ENCODE measurements at regions not wholly inside any gene's neighbourhood (a gene's known extent, or its start where the extent isn't known, plus 50 kb on each side); places are given as distances from the start of the nearest gene placed in this dataset.

DNA sequence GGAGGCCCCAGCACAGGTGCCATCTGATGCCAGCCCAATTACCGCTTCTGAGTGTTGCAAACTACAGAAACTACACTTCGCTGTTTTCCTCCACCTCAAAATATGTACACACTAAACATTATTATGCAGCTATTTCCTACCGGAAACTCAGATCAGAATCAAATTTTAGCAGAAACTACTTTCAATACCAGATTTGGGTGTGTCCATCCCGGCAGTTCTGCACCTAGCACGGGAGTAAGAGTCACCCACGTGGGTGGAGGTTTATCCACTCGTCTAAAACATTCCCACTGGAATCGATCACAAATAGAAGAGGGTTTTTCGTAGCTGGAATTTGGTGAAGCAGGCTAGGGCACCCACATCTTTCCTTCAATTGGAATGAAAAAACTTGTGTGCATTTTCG lies 214.4 kb upstream of the PRKCQ start:
- Histone ChIP-seq H3K4me2 (ENCODE audit: low read depth, low read length) (no peak overlapping the region), H4K20me1 (ENCODE audit: insufficient read depth, low read length) (no peaks in the 10 kb centered on the region), H3K9ac (ENCODE audit: insufficient read depth, low read depth, low read length) (no peak overlapping the region), H3K79me2 (ENCODE audit: insufficient read depth, low read length) (no peaks in the 10 kb centered on the region), H2AFZ (ENCODE audit: low read length) (no peak overlapping the region), H3K4me1 (ENCODE audit: insufficient read depth, low read length) (no peaks in the 10 kb centered on the region), H3K36me3 (replicated peaks in 1 of 2; ENCODE audit: control insufficient read depth in 1 of 2, insufficient read depth in 2 of 2, low read length in 2 of 2) (no peaks in the 10 kb centered on the region), H3K27ac (ENCODE audit: extremely low read length, insufficient read depth, low read length) (no peak overlapping the region), H3K9me3 (ENCODE audit: low read length) (no peaks in the 10 kb centered on the region), H3K4me3 (replicated peaks in 1 of 3; ENCODE audit: insufficient read depth in 1 of 3, low read depth in 2 of 3, low read length in 3 of 3) (no peak overlapping the region), H3K27me3 (ENCODE audit: control insufficient read depth in 1 of 2, insufficient read depth in 2 of 2, low read length in 2 of 2) (peaks cover 0 to 3% of the 10 kb centered on the region in 2 experiments; a peak in 1 of 5 replicates)
- FAIRE-seq = no peak
- no peak for DNase-seq (ENCODE audit: low spot score)
- CTCF ChIA-PET (ENCODE audit: low intra/inter-chr PET ratio, low total read pairs) = no interaction called here
- whole genome bisulfite sequencing (ENCODE audit: low lambda C conversion rate) = 31% methylated on average over 10 of the region's 10 CpGs
- no TSS peak for BruUV-seq (replicated peaks)
- in situ Hi-C loops (cut with HindIII; ENCODE audit: extremely low pct_ligation_motif_present, low pct_unique_long_range_greater_than_20kb) (no loop called here), intact Hi-C loops (cut with micrococcal nuclease; ENCODE audit: unreplicated experiment) (no loop called here)
- TF ChIP-seq FLYWCH1 (CRISPR knock-in tag; IDR thresholded peaks at IDR 0.05) = no peak
- TF ChIP-seq ZNF296 (CRISPR knock-in tag; conservative IDR thresholded peaks at IDR 0.05) = no peak
- TF ChIP-seq HDAC1 (CRISPR knock-in tag; IDR thresholded peaks at IDR 0.05) = no peak
- TF ChIP-seq DR1 (CRISPR knock-in tag; IDR thresholded peaks at IDR 0.05) = no peak
- TF ChIP-seq, protein P1, sequence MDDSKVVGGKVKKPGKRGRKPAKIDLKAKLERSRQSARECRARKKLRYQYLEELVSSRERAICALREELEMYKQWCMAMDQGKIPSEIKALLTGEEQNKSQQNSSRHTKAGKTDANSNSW (CRISPR knock-in tag; IDR thresholded peaks at IDR 0.05; ENCODE audit: borderline replicate concordance) = no peak
- no peak for ATAC-seq
- POLR2A ChIA-PET = no interaction called here

DNA sequence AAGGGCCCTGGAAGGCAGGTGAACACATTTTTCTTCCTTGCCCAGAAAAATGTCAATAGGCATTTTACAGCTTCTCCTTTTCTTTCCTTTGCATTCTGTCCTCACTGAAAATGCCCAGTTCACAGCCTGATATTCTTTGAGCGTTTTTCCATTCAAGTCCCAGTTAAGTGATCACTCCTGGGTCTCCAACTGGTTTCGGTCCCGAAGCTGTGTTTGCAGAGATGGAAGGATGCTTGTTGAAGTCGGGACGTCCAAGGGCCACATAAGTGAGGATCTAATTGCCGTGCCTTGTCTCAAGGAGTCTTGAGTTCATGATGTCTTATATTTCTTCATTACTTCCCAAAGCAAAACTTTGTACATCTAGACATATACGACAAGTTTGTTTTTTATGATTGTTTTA lies 208.7 kb upstream of the PRKCQ start:
- no TSS peak for BruUV-seq (replicated peaks)
- POLR2A ChIA-PET = no interaction called here
- ATAC-seq = no peak
- Histone ChIP-seq H3K79me2 (ENCODE audit: insufficient read depth, low read length) (no peaks in the 10 kb centered on the region), H2AFZ (ENCODE audit: low read length) (no peak overlapping the region), H3K4me2 (ENCODE audit: low read depth, low read length) (no peak overlapping the region), H4K20me1 (ENCODE audit: insufficient read depth, low read length) (no peaks in the 10 kb centered on the region), H3K4me1 (ENCODE audit: insufficient read depth, low read length) (no peaks in the 10 kb centered on the region), H3K4me3 (replicated peaks in 1 of 3; ENCODE audit: insufficient read depth in 1 of 3, low read depth in 2 of 3, low read length in 3 of 3) (no peak overlapping the region), H3K9ac (ENCODE audit: insufficient read depth, low read depth, low read length) (no peak overlapping the region), H3K9me3 (ENCODE audit: low read length) (no peaks in the 10 kb centered on the region), H3K27ac (ENCODE audit: extremely low read length, insufficient read depth, low read length) (no peak overlapping the region), H3K36me3 (replicated peaks in 1 of 2; ENCODE audit: control insufficient read depth in 1 of 2, insufficient read depth in 2 of 2, low read length in 2 of 2) (no peaks in the 10 kb centered on the region), H3K27me3 (ENCODE audit: control insufficient read depth in 1 of 2, insufficient read depth in 2 of 2, low read length in 2 of 2) (no peaks in the 10 kb centered on the region; a peak in 1 of 5 replicates)
- CTCF ChIA-PET (ENCODE audit: low intra/inter-chr PET ratio, low total read pairs) = no interaction called here
- 25% methylated on average over 7 of the region's 7 CpGs for WGBS (ENCODE audit: low lambda C conversion rate)
- no peak for FAIRE-seq
- in situ Hi-C loops (cut with HindIII; ENCODE audit: extremely low pct_ligation_motif_present, low pct_unique_long_range_greater_than_20kb) = no loop called here
- intact Hi-C loops (cut with micrococcal nuclease; ENCODE audit: unreplicated experiment) = no loop called here
- no peak for DNase-seq (ENCODE audit: low spot score)
- TF ChIP-seq YY1 (IDR thresholded peaks at IDR 0.05; ENCODE audit: insufficient read depth, insufficient replicate concordance, low read depth, low read length) = no peak
- TF ChIP-seq GTF2F1 (IDR thresholded peaks at IDR 0.05; ENCODE audit: low read length) = no peak
- TF ChIP-seq, protein P2, sequence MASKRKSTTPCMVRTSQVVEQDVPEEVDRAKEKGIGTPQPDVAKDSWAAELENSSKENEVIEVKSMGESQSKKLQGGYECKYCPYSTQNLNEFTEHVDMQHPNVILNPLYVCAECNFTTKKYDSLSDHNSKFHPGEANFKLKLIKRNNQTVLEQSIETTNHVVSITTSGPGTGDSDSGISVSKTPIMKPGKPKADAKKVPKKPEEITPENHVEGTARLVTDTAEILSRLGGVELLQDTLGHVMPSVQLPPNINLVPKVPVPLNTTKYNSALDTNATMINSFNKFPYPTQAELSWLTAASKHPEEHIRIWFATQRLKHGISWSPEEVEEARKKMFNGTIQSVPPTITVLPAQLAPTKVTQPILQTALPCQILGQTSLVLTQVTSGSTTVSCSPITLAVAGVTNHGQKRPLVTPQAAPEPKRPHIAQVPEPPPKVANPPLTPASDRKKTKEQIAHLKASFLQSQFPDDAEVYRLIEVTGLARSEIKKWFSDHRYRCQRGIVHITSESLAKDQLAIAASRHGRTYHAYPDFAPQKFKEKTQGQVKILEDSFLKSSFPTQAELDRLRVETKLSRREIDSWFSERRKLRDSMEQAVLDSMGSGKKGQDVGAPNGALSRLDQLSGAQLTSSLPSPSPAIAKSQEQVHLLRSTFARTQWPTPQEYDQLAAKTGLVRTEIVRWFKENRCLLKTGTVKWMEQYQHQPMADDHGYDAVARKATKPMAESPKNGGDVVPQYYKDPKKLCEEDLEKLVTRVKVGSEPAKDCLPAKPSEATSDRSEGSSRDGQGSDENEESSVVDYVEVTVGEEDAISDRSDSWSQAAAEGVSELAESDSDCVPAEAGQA (IDR thresholded peaks at IDR 0.05; ENCODE audit: low read depth) = no peak
- TF ChIP-seq, protein P2 (CRISPR knock-in tag; IDR thresholded peaks at IDR 0.05; ENCODE audit: borderline replicate concordance) = no peak
- TF ChIP-seq ETV5 (CRISPR knock-in tag; IDR thresholded peaks at IDR 0.05; ENCODE audit: borderline replicate concordance) = no peak
- TF ChIP-seq KDM3A (CRISPR knock-in tag; IDR thresholded peaks at IDR 0.05; ENCODE audit: low read depth) = no peak
- no peak for TF ChIP-seq RFX1 (IDR thresholded peaks at IDR 0.05)
- TF ChIP-seq, protein P3, sequence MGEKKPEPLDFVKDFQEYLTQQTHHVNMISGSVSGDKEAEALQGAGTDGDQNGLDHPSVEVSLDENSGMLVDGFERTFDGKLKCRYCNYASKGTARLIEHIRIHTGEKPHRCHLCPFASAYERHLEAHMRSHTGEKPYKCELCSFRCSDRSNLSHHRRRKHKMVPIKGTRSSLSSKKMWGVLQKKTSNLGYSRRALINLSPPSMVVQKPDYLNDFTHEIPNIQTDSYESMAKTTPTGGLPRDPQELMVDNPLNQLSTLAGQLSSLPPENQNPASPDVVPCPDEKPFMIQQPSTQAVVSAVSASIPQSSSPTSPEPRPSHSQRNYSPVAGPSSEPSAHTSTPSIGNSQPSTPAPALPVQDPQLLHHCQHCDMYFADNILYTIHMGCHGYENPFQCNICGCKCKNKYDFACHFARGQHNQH (CRISPR knock-in tag; IDR thresholded peaks at IDR 0.05) = no peak
